ENCODE measurements at regions not wholly inside any gene's neighbourhood (a gene's known extent, or its start where the extent isn't known, plus 50 kb on each side); places are given as distances from the start of the nearest gene placed in this dataset.

GRCh38 chr15:62964251-62964650 lies 78.3 kb upstream of the TPM1 start:
- peak in 1 of 2 donors; percentile 30 for DNase-seq (ENCODE audit: low read depth in 2 of 2)
- Histone ChIP-seq H2AFZ (ENCODE audit: low read length) (no peak overlapping the region), H3K9me3 (ENCODE audit: control insufficient read depth, insufficient read depth, low read depth, low read length) (no peaks in the 10 kb centered on the region), H3K27me3 (ENCODE audit: control insufficient read depth, insufficient read depth, low read length) (no peaks in the 10 kb centered on the region), H3K4me1 (ENCODE audit: control insufficient read depth, extremely low read depth, insufficient read depth, low read length) (no peaks in the 10 kb centered on the region), H3K27ac (ENCODE audit: insufficient read depth, low read length) (no peak overlapping the region), H3K4me2 (ENCODE audit: extremely low read depth, insufficient read depth, low read length) (no peak overlapping the region), H3K36me3 (ENCODE audit: control insufficient read depth, insufficient read depth, low read length) (no peaks in the 10 kb centered on the region), H3K4me3 (replicated peaks in 1 of 4; ENCODE audit: control extremely low read depth in 1 of 4, insufficient read depth in 1 of 4, low read depth in 3 of 4, low read length in 4 of 4) (no peak overlapping the region), H4K20me1 (ENCODE audit: control insufficient read depth, extremely low read depth, insufficient read depth, low read length) (no peaks in the 10 kb centered on the region), H3K9ac (ENCODE audit: insufficient read depth, low read length) (no peak overlapping the region), H3K79me2 (ENCODE audit: control insufficient read depth, insufficient read depth, low read length) (no peaks in the 10 kb centered on the region)
- no peak for TF ChIP-seq EZH2 (IDR thresholded peaks at IDR 0.05; ENCODE audit: low read length, missing control alignments)
- TF ChIP-seq CTCF (conservative IDR thresholded peaks at IDR 0.05 in 1 of 2, IDR thresholded peaks at IDR 0.05 in 1 of 2; ENCODE audit: low read depth in 1 of 2, low read length in 2 of 2), result no peak

GRCh38 chr15:62966294-62967078 lies 76.1 kb upstream of the TPM1 start:
- Histone ChIP-seq H3K36me3 (ENCODE audit: control insufficient read depth, insufficient read depth, low read length) (no peaks in the 10 kb centered on the region), H3K9ac (ENCODE audit: insufficient read depth, low read length) (no peak overlapping the region), H3K79me2 (ENCODE audit: control insufficient read depth, insufficient read depth, low read length) (no peaks in the 10 kb centered on the region), H3K27me3 (ENCODE audit: control insufficient read depth, insufficient read depth, low read length) (no peaks in the 10 kb centered on the region), H2AFZ (ENCODE audit: low read length) (no peak overlapping the region), H3K4me2 (ENCODE audit: extremely low read depth, insufficient read depth, low read length) (no peak overlapping the region), H3K27ac (ENCODE audit: insufficient read depth, low read length) (no peak overlapping the region), H4K20me1 (ENCODE audit: control insufficient read depth, extremely low read depth, insufficient read depth, low read length) (no peaks in the 10 kb centered on the region), H3K9me3 (ENCODE audit: control insufficient read depth, insufficient read depth, low read depth, low read length) (no peaks in the 10 kb centered on the region), H3K4me3 (replicated peaks in 1 of 4; ENCODE audit: control extremely low read depth in 1 of 4, insufficient read depth in 1 of 4, low read depth in 3 of 4, low read length in 4 of 4) (no peak overlapping the region), H3K4me1 (ENCODE audit: control insufficient read depth, extremely low read depth, insufficient read depth, low read length) (no peaks in the 10 kb centered on the region)
- DNase-seq (ENCODE audit: low read depth in 2 of 2), result no peak
- TF ChIP-seq EZH2 (IDR thresholded peaks at IDR 0.05; ENCODE audit: low read length, missing control alignments) (no peak), CTCF (conservative IDR thresholded peaks at IDR 0.05 in 1 of 2, IDR thresholded peaks at IDR 0.05 in 1 of 2; ENCODE audit: low read depth in 1 of 2, low read length in 2 of 2) (no peak)

GRCh38 chr15:62968699-62969098 lies 73.8 kb upstream of the TPM1 start:
- H2AFZ ChIP-seq (ENCODE audit: low read length), result no peak overlapping the region
- no peaks in the 10 kb centered on the region for H3K27me3 ChIP-seq (ENCODE audit: control insufficient read depth, insufficient read depth, low read length)
- H3K4me3 ChIP-seq (replicated peaks in 1 of 4; ENCODE audit: control extremely low read depth in 1 of 4, insufficient read depth in 1 of 4, low read depth in 3 of 4, low read length in 4 of 4), result no peak overlapping the region
- no peak for DNase-seq (ENCODE audit: low read depth in 2 of 2)
- H3K9ac ChIP-seq (ENCODE audit: insufficient read depth, low read length), result no peak overlapping the region
- H3K9me3 ChIP-seq (ENCODE audit: control insufficient read depth, insufficient read depth, low read depth, low read length), result no peaks in the 10 kb centered on the region
- H4K20me1 ChIP-seq (ENCODE audit: control insufficient read depth, extremely low read depth, insufficient read depth, low read length), result no peaks in the 10 kb centered on the region
- no peak for TF ChIP-seq CTCF (conservative IDR thresholded peaks at IDR 0.05 in 1 of 2, IDR thresholded peaks at IDR 0.05 in 1 of 2; ENCODE audit: low read depth in 1 of 2, low read length in 2 of 2)
- TF ChIP-seq EZH2 (IDR thresholded peaks at IDR 0.05; ENCODE audit: low read length, missing control alignments), result no peak
- no peak overlapping the region for H3K27ac ChIP-seq (ENCODE audit: insufficient read depth, low read length)
- no peak overlapping the region for H3K4me2 ChIP-seq (ENCODE audit: extremely low read depth, insufficient read depth, low read length)
- peaks cover 3% of the 10 kb centered on the region for H3K4me1 ChIP-seq (ENCODE audit: control insufficient read depth, extremely low read depth, insufficient read depth, low read length)
- H3K79me2 ChIP-seq (ENCODE audit: control insufficient read depth, insufficient read depth, low read length), result no peaks in the 10 kb centered on the region
- H3K36me3 ChIP-seq (ENCODE audit: control insufficient read depth, insufficient read depth, low read length), result no peaks in the 10 kb centered on the region

Measured in fibroblast of lung (primary cell).